ENCODE measurements at regions not wholly inside any gene's neighbourhood (a gene's known extent, or its start where the extent isn't known, plus 50 kb on each side); places are given as distances from the start of the nearest gene placed in this dataset.
"Not testable (repeated sequence)": the region's sequence is repeated elsewhere in the genome, so short reads cannot be mapped to it uniquely, and the experiment has no call there.

DNA sequence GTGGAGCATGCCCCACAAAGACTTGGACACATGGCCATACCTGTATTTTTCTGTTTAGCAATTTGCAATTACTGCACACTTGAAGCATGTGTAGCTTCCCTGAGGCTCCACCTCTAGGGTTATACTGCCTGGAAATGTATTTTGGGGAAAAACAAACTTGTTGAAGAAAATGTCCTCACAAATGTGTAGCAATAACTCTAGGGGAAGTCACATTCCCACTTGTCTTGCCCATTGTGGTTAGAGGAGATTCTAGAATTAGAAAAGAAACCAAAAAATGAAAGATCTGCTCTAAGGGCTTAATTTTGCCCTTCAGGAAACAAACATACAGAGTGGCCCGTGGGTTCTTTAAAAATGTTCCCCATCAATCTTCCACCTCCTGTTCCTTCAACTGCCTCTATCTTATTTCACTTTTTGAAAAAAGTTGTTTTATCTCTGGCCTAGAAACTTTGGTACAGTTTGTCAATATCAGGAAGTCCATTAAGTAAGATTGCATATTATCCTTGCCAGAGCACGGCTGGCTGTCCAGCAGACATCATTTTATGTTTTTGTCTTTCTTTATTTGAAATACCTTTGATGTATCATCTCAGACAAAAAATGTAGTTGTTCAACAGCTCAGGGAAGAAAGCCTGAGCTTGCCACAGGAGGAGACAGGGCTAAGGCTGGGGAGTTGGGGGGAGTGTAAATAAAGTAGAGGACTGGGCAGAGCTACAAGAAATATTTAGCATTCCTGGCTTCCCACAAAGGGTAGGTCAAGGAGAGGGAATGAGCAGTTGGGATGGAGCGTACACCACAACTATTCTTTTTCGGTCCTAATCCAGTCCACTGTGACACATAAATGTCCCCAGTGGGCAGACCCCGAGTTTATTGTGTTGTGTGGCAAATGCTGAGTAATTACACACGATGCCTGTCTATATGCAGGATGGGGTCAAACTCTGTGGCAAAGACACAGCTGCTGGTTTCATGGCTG, 96.8 kb upstream of the CDC42EP3 start:
- Histone ChIP-seq H3K36me3 (ENCODE audit: insufficient read depth) (no peaks in the 10 kb centered on the region), H3K27ac (ENCODE audit: low read depth) (no peak overlapping the region), H3K4me3 (ENCODE audit: low read depth, low read length) (no peak overlapping the region), H3K4me1 (ENCODE audit: insufficient read depth) (no peaks in the 10 kb centered on the region)
- DNase-seq (ENCODE audit: extremely low spot score), result no peak
- WGBS, result 24% methylated on average over 6 of the region's 6 CpGs

DNA sequence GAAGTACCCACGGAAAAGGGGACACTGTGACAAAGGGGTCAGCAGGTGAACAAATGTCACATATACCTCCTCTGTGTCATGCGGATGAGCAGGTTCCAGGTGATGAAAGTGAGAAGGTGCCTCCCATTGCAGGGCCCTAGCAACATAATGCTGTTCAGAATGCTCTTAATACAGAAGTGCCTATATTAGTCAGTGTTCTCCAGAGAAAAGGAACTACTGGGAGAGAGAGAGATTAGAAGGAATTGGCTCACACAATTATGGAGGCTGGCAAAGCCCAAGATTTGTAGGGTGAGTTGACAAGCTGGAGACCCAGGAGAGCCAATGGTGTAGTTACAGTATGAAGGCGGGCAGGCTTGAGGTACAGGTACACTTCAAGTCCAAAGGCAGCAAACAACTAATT, 98.1 kb upstream of the CDC42EP3 start:
- H3K4me3 ChIP-seq (ENCODE audit: low read depth, low read length), result no peak overlapping the region
- no peak for DNase-seq (ENCODE audit: extremely low spot score)
- H3K4me1 ChIP-seq (ENCODE audit: insufficient read depth), result no peaks in the 10 kb centered on the region
- no peak overlapping the region for H3K27ac ChIP-seq (ENCODE audit: low read depth)
- no peaks in the 10 kb centered on the region for H3K36me3 ChIP-seq (ENCODE audit: insufficient read depth)
- WGBS, result 96% methylated on average over 3 of the region's 3 CpGs

DNA sequence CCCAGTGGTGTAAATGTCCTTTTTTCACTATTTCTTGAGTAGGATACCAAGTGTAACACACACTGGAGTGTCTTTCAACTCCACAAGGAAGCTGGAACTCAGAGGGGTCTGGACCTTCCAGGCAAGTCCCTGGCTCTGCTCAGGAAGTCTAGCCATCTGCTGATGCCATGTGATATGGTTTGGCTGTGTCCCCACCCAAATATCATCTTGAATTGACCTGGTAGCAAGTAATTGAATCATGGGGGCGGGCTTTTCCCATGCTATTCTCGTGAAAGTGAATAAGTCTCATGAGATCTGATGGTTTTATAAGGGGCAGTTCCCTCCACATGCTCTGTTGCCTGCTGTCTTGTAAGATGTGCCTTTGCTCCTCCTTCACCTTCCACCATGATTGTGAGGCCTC, 99.4 kb upstream of the CDC42EP3 start:
- Histone ChIP-seq H3K4me3 (ENCODE audit: low read depth, low read length) (no peak overlapping the region), H3K36me3 (ENCODE audit: insufficient read depth) (no peaks in the 10 kb centered on the region), H3K27ac (ENCODE audit: low read depth) (no peak overlapping the region), H3K4me1 (ENCODE audit: insufficient read depth) (no peaks in the 10 kb centered on the region)
- 79% methylated on average over 2 of the region's 2 CpGs for WGBS
- no peak for DNase-seq (ENCODE audit: extremely low spot score)

DNA sequence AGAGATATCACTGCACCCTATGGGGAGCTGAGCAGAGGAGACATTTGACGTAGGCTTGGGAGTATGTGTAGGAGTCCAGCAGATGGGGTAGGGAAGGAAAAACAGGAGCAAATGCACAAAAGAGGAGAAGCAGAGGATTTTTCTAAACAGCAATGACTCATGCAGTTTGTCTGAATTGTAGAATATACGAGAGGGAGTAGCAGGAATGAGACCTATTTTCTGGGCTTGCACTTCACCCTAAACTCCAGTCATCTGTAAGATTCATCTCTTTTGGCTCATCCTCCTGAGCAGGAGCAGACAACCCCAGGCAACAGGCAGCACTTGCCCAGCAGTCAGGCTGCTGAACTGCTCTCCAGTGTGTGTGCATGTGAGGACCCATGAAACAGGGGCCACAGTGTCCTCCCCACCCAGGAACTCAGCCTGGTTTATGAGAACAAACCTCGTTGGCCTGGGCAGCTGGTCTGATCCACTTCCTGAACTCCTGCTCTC, 100.2 kb upstream of the CDC42EP3 start:
- Histone ChIP-seq H3K4me1 (ENCODE audit: insufficient read depth) (no peaks in the 10 kb centered on the region), H3K4me3 (ENCODE audit: low read depth, low read length) (no peak overlapping the region), H3K27ac (ENCODE audit: low read depth) (no peak overlapping the region), H3K36me3 (ENCODE audit: insufficient read depth) (no peaks in the 10 kb centered on the region)
- DNase-seq (ENCODE audit: extremely low spot score), result no peak
- 34% methylated on average over 3 of the region's 3 CpGs for WGBS

DNA sequence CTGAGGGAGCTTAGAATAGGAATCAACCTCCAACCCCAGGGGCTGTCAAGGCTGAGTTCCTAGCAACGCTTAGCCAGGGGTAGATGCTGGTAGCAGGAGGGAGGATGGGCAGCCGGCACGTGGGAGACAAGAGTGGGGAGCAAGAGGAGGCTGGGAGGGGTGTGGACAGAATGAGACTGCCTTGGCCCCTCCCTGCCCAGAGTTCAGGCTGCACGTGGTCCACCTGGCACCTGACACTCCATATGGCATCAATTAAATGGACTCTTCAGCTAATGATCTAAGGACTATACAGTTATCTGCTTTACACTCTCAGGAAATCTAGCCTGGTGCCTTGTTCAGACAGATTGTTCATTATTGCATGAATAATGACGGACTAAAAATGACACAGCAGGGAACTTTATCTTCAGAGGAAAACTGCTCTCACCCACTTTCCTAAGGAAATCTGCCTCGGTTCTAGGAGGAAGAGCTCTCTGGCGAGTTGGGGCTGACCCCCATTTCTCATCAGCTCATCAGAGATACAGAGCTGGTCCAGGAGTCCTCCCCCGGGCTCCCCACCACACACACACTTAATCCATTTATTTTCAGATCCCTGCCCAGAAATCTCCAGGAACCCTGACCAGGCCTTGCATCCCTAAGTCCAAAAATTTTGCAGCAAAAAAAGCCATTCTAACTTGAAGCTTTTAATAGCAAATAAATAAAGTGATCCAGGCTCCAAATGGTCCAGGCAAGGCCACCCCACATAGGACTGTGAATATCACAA, 102.1 kb upstream of the CDC42EP3 start:
- no peaks in the 10 kb centered on the region for H3K36me3 ChIP-seq (ENCODE audit: insufficient read depth)
- H3K4me3 ChIP-seq (ENCODE audit: low read depth, low read length), result no peak overlapping the region
- H3K4me1 ChIP-seq (ENCODE audit: insufficient read depth), result no peaks in the 10 kb centered on the region
- H3K27ac ChIP-seq (ENCODE audit: low read depth), result no peak overlapping the region
- WGBS, result 58% methylated on average over 8 of the region's 8 CpGs
- no peak for DNase-seq (ENCODE audit: extremely low spot score)

DNA sequence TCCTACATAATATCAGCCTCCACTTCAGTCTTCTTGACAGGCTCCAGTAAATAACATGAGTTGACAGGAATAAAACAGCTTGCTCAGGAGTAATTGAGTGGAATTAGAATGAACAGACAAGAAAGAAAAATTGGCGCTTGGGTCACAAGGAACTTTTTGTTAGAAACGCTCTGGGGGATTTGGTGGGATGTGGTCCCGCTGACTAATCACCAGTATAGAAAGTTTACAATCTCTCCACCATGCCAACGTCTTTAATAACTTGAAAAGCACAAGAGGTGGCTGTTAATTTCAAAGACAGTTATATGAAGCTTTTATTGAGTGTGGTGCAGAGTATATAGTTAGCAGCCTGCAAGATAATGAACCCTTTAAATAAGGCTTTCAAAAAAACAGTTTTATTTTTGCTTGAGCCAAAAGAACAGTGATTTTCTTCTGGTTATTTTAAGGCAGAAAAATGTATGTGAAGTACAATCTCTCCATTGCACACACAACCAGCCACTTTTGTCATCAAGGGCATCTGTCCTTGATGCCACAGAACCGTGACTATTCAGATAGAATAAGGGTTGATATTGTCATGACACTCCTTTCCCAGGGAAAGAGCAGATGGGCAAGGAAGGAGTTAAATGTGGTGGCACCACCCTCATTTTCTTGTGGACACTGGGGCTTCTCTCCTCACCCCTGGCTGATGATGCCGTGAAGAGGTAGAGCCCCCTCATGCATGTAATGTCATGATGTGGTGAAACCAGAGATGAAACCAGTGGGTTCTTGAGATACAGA, 102.9 kb upstream of the CDC42EP3 start:
- H3K4me1 ChIP-seq (ENCODE audit: insufficient read depth); H3K4me3 ChIP-seq (ENCODE audit: low read depth, low read length); DNase-seq (ENCODE audit: extremely low spot score); H3K27ac ChIP-seq (ENCODE audit: low read depth); H3K36me3 ChIP-seq (ENCODE audit: insufficient read depth): not testable (repeated sequence)
- WGBS, result 62% methylated on average over 6 of the region's 6 CpGs

DNA sequence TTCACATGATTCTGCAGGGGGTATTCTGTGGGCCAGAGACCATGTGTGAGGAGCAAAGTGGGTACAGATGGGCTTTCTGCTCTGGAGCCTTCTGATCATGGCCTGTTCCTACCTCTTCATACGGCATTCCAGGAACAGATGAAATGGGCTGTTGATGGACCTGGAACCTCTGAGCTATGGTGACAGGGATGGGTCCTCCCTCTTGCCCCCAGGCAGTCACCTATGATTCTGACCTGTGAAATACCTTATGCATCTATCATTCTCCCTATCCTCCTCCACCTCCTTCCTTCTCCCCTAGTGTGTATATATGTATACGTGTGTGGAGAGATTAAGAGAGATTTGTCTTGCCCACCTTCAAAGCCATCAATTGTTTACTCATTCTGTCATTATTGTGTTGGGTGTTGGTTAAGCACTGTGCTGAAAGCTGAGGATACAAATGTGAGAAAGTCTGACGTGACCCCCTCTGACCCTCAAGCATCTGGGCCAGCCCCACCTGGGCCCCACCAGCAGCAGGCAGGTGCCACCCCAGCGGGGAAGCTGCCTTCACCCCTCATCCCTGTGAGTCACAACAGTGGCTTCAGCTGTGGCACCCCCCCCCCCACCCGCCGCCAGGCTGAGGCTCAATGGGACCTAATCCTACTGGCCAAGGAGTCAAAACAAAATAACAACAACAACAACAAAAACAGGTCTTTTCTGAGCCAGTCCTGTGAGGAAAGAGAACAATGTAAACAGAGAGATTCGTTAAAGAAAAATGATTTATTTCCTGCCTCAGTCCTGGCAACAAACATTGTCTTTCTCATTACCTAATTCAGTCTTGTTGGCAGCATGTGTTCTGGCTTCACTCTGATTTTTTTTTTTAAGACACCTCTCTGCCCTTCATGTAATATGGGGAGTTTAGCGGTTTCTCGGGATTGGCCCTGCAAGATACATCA, 103.8 kb upstream of the CDC42EP3 start:
- no peak for DNase-seq (ENCODE audit: extremely low spot score)
- 51% methylated on average over 9 of the region's 9 CpGs for WGBS
- no peaks in the 10 kb centered on the region for H3K36me3 ChIP-seq (ENCODE audit: insufficient read depth)
- no peak overlapping the region for H3K27ac ChIP-seq (ENCODE audit: low read depth)
- H3K4me1 ChIP-seq (ENCODE audit: insufficient read depth), result peaks cover 2% of the 10 kb centered on the region
- no peak overlapping the region for H3K4me3 ChIP-seq (ENCODE audit: low read depth, low read length)

DNA sequence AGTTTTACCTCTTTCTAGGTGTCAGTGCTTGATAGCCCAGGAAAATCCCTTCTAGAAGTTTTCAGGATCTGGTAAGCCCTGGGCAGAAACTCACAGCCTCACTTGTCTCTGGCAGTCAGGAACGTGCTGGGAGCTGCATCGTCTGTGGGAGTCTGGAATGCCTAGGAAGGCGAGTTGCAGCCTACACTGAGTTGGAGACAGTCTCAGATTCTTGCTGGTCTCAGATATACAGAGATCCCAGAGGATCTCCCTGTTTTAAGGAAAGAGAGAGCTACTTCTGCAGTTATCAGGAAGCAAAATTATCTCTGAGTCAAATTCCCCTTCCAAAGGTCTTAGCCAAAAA, 104.4 kb upstream of the CDC42EP3 start:
- no peak overlapping the region for H3K4me3 ChIP-seq (ENCODE audit: low read depth, low read length)
- H3K4me1 ChIP-seq (ENCODE audit: insufficient read depth), result peaks cover 2% of the 10 kb centered on the region
- H3K36me3 ChIP-seq (ENCODE audit: insufficient read depth), result no peaks in the 10 kb centered on the region
- WGBS, result 16% methylated on average over 3 of the region's 3 CpGs
- DNase-seq (ENCODE audit: extremely low spot score), result no peak
- no peak overlapping the region for H3K27ac ChIP-seq (ENCODE audit: low read depth)

DNA sequence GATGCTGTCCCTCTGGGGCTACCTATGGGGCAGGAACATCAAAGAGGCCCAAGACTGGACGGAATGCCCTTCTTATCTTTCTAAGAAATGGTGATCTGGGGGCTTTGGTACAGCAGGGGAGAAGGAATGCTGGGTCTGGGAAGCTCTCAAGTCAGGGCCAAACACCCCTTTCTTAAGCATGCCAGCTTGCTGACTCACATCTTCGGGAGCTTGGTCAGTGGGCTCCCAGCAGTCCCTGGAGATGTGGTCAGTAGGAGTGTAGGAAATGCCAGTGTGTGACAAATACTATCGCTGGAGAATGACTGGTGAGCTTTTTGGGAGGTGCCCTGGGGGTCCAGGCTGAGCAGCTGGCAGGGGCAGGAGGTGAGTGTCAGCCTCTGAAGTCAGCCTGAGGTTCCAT, 105.0 kb upstream of the CDC42EP3 start:
- 65% methylated on average over 3 of the region's 3 CpGs for WGBS
- Histone ChIP-seq H3K4me1 (ENCODE audit: insufficient read depth) (peaks cover 2% of the 10 kb centered on the region), H3K27ac (ENCODE audit: low read depth) (no peak overlapping the region), H3K36me3 (ENCODE audit: insufficient read depth) (no peaks in the 10 kb centered on the region), H3K4me3 (ENCODE audit: low read depth, low read length) (no peak overlapping the region)
- no peak for DNase-seq (ENCODE audit: extremely low spot score)

DNA sequence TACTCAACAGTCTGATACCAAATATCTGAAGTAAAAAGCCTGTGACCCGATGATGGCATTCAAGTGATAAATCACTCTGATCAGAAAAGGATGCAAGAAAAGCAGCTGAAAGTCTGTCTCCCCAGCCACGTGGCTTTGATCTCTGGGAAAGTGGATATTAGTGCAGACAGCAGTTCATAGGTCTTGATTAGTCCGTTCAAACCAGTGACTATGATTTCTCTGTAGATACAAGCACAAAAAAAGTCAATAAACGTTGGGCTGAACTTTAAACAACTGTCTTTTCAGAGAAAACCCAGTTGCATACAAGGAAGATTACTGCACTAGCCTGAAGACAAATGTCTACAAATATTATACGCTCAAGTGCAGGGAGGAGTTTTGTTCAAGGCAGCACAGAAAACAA, 107.7 kb upstream of the CDC42EP3 start:
- peaks cover 3% of the 10 kb centered on the region for H3K4me1 ChIP-seq (ENCODE audit: insufficient read depth)
- no peak overlapping the region for H3K27ac ChIP-seq (ENCODE audit: low read depth)
- no peaks in the 10 kb centered on the region for H3K36me3 ChIP-seq (ENCODE audit: insufficient read depth)
- WGBS, result 26% methylated on average over 5 of the region's 5 CpGs
- no peak for DNase-seq (ENCODE audit: extremely low spot score)
- H3K4me3 ChIP-seq (ENCODE audit: low read depth, low read length), result no peak overlapping the region

DNA sequence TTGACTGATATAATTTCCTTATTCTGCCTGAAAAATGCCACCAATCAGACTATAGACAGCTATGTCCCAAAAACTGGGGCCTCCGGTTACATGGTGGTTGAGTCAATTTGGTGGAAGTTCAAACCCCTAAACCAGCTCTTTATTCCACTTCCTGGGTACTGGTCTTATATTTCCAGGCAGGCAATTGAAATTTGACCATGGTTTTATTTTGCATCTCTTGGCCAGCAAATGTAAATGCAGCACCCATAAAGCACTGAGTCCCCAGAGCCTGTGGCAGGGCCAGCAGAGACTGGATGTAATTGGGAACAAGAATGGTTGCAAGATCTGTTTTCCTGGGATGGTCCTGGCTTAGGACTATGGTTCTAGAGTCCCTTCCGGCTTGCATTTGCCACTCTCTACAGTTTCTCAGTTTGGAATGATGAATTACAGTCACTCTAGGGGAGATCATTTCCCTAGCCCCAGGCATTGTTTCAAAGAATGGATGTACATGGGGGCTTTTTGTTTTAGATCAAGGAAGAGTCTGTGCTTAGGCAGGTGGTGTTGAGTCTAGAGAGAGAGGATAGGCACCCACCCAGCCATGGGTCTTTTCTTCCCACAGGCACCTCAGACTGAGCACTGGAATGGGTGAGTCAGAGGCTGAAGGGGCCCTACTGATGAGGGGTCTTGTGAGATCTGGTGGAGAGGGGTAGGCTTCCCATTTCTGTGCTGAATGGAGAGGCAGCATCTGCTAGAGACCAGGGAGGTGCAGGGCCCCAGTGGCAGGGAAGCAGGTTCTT, 108.4 kb upstream of the CDC42EP3 start:
- WGBS, result 78% methylated on average over 2 of the region's 2 CpGs
- Histone ChIP-seq H3K36me3 (ENCODE audit: insufficient read depth) (no peaks in the 10 kb centered on the region), H3K27ac (ENCODE audit: low read depth) (no peak overlapping the region), H3K4me1 (ENCODE audit: insufficient read depth) (peaks cover 3% of the 10 kb centered on the region), H3K4me3 (ENCODE audit: low read depth, low read length) (no peak overlapping the region)
- DNase-seq (ENCODE audit: extremely low spot score), result no peak

DNA sequence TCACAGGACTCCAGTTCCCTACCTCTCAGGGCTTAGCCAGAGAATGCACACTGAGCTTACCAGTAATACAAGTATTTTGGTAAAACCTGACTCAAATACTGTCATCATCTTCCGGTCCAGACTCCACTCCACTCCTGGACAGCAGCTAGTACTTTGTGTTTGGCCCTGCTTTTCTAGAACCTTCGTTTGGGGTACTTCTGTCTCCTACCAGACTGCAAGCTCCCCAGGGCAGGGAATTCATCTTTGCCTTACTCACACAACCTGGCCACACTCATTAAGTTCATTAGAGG, 108.9 kb upstream of the CDC42EP3 start:
- Histone ChIP-seq H3K4me3 (ENCODE audit: low read depth, low read length) (no peak overlapping the region), H3K27ac (ENCODE audit: low read depth) (no peak overlapping the region), H3K4me1 (ENCODE audit: insufficient read depth) (peaks cover 3% of the 10 kb centered on the region), H3K36me3 (ENCODE audit: insufficient read depth) (no peaks in the 10 kb centered on the region)
- 77% methylated on average over 2 of the region's 2 CpGs for WGBS
- no peak for DNase-seq (ENCODE audit: extremely low spot score)
